Endothelial cell of umbilical vein (primary cell): ENCODE measurements at regions not wholly inside any gene's neighbourhood (a gene's known extent, or its start where the extent isn't known, plus 50 kb on each side); places are given as distances from the start of the nearest gene placed in this dataset.

Experiments
- EZH2 ChIP-seq: IDR thresholded peaks from 2 replicates; pipeline ENCODE4 v1.6.1; 2012; ENCODE audit warnings: borderline replicate concordance, low read depth, mild to moderate bottlenecking, moderate library complexity, low read length, inconsistent platforms; ENCODE audit not compliant: severe bottlenecking
- FOS ChIP-seq: IDR thresholded peaks from 2 replicates; pipeline ENCODE4 v1.6.1; 2011; ENCODE audit warnings: mild to moderate bottlenecking, low read length, moderate library complexity, borderline replicate concordance; ENCODE audit not compliant: insufficient read depth
- GATA2 ChIP-seq: IDR thresholded peaks from 2 replicates; pipeline ENCODE4 v1.7.0; 2011; ENCODE audit warnings: low read depth, mild to moderate bottlenecking, moderate library complexity, mixed read lengths, low read length; ENCODE audit not compliant: insufficient read length, insufficient read depth
- MYC ChIP-seq: IDR thresholded peaks from one replicate; pipeline ENCODE4 v1.6.1; 2011; ENCODE audit warnings: mild to moderate bottlenecking, low read depth, low read length
- POLR2A ChIP-seq: IDR thresholded peaks from 2 replicates; pipeline ENCODE4 v1.6.1; 2012; ENCODE audit warnings: low read depth, mild to moderate bottlenecking, control low read depth, low read length
- TF ChIP-seq, protein P1 (sequence below), 2 donors: IDR thresholded peaks; 1 replicate in 1 of 2; 2 replicates in 1 of 2; pipeline ENCODE4 v1.5.1; 2011; ENCODE audit warnings: low read length in 2 of 2, mild to moderate bottlenecking in 2 of 2, moderate library complexity in 2 of 2, control low read depth in 1 of 2, inconsistent platforms in 1 of 2, low read depth in 1 of 2; ENCODE audit not compliant: insufficient read depth in 1 of 2; ENCODE audit errors: extremely low read depth in 1 of 2
- TF ChIP-seq, protein P2 (sequence below): IDR thresholded peaks from 2 replicates; pipeline ENCODE4 v1.6.1; 2011; ENCODE audit not compliant: insufficient read depth, insufficient read length

DNA sequence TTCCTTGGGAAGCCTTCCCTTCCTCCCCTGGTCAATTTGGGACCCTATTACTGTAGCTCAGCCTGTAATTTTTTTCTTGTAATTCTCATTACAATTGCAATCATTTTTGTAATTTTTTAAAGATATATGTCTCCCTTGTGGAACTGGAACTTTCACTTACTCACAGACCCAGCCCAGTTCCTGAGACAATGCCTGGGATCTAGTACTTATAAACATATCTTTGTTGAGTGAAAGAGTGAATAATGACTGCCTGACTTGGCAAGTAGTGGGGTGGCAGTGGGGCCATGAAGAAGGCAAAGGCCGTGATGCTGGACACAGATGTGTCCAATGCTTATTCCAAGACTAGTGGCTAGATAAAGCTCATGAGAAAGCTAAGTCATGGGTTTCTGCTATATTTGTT is 294.5 kb upstream of the LRRN1 start:
- TF ChIP-seq, protein P1, sequence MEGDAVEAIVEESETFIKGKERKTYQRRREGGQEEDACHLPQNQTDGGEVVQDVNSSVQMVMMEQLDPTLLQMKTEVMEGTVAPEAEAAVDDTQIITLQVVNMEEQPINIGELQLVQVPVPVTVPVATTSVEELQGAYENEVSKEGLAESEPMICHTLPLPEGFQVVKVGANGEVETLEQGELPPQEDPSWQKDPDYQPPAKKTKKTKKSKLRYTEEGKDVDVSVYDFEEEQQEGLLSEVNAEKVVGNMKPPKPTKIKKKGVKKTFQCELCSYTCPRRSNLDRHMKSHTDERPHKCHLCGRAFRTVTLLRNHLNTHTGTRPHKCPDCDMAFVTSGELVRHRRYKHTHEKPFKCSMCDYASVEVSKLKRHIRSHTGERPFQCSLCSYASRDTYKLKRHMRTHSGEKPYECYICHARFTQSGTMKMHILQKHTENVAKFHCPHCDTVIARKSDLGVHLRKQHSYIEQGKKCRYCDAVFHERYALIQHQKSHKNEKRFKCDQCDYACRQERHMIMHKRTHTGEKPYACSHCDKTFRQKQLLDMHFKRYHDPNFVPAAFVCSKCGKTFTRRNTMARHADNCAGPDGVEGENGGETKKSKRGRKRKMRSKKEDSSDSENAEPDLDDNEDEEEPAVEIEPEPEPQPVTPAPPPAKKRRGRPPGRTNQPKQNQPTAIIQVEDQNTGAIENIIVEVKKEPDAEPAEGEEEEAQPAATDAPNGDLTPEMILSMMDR (IDR thresholded peaks at IDR 0.05; ENCODE audit: extremely low read depth in 1 of 2, insufficient read depth in 1 of 2, low read depth in 1 of 2, low read length in 2 of 2): no peak
- TF ChIP-seq POLR2A: no peak
- TF ChIP-seq MYC: no peak
- no peak for TF ChIP-seq EZH2
- TF ChIP-seq, protein P2, sequence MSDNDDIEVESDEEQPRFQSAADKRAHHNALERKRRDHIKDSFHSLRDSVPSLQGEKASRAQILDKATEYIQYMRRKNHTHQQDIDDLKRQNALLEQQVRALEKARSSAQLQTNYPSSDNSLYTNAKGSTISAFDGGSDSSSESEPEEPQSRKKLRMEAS: no peak
- TF ChIP-seq GATA2: no peak
- TF ChIP-seq FOS: no peak
